Suppressor macrophage treated with lipopolysaccharide for 4 hours (primary cell): ENCODE measurements at regions not wholly inside any gene's neighbourhood (a gene's known extent, or its start where the extent isn't known, plus 50 kb on each side); places are given as distances from the start of the nearest gene placed in this dataset.
"Not testable (repeated sequence)": the region's sequence is repeated elsewhere in the genome, so short reads cannot be mapped to it uniquely, and the experiment has no call there.

Experiments used
- DNase-seq: peaks from one replicate; pipeline ENCODE4 v3.0.0-alpha.2; 2020

- DNase-seq = no peak
These were observed 207.5 kb downstream of the SLITRK5 start for GRCh38 chr13:87878706-87879105.

- DNase-seq = no peak
These were observed 213.7 kb downstream of the SLITRK5 start for GRCh38 chr13:87884884-87885283.

DNA sequence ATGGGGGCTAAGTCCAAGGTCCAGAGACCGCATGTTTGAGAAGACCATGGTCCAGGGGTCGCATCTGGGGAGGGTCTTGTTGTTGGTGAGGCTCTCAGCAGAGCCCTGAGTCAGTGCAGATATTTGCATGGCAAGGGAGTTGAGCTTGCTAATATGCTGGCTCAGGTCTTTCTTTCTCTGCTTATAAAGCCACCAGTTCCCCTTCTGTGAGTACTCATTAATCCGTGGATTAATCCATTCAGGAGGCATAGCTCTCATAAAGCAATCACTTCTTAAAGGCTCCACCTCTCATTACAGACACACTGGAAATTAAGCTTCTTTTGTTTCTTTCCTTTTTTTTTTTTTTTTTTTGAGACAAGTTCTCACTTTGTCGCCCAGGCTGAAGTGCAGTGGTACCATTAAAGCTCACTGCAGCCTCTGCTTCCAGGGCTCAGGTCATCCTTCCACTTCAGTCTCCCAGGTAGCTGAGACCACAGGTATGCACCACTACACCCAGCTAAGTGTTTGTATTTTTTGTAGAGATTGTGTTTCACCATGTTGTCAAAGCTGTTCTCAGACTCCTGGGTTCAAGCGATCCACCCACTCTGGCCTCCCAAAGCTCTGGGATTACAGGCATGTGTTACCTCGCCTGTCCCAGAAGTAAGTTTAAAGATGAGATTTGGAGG is 216.4 kb downstream of the SLITRK5 start:
- DNase-seq = no peak

- DNase-seq = no peak
These were observed 218.1 kb downstream of the SLITRK5 start for GRCh38 chr13:87889254-87889653.

DNA sequence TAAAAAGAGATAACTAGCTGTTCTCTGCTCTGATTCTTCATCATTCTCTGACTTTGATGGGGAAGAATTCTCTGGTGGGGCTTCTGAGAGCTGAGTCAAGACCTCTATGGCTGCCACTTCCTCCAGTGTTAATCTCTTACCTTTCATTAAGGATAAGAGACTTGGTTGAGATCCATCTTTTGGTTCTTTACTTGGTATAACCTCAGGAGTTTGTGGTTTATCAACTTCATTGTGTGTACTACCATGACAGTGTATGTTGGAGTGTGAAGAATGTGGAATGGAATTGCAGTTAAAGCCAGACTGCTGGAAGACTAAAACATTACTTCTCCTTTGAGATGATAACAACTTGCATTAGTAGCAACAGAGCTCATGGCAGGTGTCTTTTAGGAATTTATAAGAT is 222.0 kb downstream of the SLITRK5 start:
- no peak for DNase-seq

DNA sequence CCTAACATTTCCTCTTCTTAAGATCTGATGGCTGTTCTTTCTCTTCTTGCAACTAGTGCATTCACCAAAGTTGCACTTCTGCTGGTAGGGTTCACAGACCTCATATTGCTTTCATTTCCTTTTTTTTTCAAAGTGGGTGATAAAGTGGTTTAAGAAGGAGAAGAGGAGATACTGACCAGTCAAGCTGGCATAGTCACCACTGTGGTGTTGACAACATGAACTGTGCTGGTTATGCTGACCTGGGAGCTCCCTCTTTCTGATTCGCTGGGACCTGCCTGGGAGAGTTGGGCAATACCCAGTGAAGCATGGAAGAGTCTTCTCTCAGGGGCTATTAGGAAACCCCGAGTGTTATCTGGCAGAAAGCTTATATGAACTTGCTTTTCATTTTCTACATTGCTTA is 222.9 kb downstream of the SLITRK5 start:
- peak; percentile 30 for DNase-seq

DNA sequence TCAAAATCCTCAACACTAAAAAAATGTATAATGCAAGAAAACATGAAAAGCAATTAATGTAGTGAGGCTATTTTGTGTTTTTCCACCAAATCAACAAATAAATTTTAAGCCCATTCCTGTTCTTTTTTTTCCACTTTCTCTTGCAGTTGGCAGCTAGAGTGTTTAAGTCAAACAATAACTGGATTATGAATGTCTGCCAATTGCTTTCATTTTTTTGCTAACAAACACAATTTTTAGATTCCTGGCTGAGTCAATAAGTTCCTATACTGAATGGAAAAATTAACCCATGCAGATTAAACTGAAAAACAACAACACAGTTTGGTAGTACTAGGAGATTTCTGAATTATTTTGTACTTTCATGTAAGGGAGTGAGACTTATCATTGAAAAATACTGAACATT is 232.4 kb downstream of the SLITRK5 start:
- no peak for DNase-seq

DNA sequence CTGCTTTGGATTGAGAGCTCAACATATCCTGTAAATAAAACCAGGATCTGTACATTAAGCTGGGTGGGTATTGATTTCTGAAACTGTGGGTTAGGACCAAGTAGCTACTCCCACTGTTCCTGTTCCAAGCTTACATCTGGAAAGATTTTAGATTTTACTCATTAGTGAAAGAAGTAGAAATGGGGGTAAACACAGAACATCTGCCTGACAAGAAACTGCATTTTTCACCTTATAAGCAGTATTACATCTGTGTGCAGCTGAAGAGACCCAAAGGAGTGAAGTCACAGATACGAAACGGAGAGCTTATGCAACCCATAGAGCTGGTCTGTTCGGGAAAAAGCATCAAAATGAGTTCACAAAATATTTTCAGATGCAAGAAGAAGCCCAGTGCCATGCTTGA is 235.2 kb downstream of the SLITRK5 start:
- no peak for DNase-seq

DNA sequence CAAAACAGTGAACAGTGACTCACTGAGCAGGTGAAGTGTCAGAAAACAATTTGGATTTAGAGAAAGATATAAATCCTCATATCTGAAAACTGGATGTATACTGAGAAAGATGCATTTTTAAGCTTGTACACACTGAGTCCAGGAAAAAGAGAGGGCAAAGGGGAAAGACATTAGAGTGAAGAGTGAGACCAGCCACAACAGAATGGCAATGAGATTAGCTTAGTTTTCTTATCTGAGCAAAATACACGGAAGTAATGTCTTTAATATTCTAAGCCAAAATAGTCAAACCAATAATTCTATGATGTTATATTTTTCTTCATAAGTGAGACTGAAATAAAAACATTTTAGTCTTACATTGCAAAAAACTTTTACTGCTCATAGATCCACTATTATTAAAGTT is 236.0 kb downstream of the SLITRK5 start:
- DNase-seq = no peak

GRCh38 chr13:87919956-87920355 is 248.8 kb downstream of the SLITRK5 start:
- DNase-seq = no peak

DNA sequence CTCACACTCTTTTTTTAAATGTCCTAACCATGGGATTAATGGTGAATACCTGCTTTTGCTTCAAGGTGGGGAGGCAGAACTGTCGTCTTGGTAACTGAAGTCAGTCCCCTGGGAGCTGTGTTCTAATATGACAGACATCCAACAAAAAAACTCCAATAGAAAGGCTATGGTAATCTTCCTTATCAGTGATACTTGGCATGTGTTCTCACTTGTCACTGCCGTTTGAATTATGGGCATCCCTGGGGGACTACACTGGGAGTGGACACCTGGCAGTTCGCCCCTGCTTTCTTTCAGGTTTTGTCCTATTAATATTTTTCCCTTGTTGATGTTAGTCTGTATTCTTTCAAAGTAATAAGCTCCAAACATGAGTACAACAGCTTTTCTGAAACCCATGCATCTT is 252.6 kb downstream of the SLITRK5 start:
- DNase-seq = no peak

DNA sequence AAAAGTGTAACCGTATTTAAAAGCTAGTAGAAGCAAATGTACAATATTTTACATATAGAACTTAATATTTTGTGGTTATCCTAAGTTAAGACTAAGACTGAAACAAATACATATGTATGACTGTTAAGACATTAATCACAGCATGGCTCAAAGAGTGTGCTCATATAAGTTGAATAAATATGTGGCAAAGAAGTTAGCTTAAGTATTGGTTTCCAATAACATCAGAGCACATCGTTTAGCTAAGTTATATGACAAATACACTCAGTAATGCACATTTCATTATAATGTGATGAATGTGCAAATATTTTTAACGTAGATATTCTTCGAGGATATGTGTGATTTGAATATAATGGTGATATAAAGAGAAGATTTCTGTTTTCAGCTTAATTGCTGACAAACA is 253.8 kb downstream of the SLITRK5 start:
- no peak for DNase-seq

DNA sequence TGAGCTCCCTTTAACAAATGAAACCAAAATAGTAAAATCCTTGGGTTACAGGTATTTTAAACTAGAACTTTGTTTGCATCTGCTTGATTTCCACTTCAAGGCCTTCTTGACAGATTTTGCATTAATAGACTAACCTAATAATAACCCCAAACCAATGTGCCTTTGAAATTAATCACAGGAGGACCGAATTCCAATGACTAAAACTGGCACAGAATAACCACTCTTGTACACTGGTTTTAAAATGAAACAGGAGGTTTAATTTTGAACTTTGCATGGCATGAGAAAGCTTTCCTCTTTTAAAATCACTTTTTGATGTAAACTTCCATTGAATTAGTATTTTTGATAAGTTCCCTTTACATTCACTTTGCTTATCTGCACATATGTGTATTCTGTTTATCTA is 269.6 kb downstream of the SLITRK5 start:
- DNase-seq = no peak

- no peak for DNase-seq
These were observed 270.1 kb downstream of the SLITRK5 start for GRCh38 chr13:87941226-87941625.

GRCh38 chr13:87942205-87942604 is 271.0 kb downstream of the SLITRK5 start:
- DNase-seq = no peak

DNA sequence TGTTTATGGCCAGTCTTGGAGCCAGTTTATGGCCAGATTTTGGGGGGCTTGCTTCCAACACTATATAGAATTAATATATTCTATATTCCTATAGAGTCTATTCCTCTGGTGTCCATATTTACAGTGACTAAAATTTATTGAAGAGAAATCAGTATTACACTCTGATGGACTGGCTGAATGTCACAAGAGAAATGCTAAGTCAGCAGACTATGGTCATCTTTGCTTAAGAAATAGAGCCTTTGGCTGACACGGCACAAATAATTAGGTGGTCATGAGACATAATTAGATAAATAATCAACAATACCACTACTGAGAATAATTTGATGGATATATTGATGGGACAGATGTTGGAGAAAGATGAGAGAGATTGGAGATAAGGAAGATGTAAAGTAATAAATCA is 272.9 kb downstream of the SLITRK5 start:
- DNase-seq = no peak

- no peak for DNase-seq
These were observed 281.2 kb downstream of the SLITRK5 start for GRCh38 chr13:87952377-87952776.

DNA sequence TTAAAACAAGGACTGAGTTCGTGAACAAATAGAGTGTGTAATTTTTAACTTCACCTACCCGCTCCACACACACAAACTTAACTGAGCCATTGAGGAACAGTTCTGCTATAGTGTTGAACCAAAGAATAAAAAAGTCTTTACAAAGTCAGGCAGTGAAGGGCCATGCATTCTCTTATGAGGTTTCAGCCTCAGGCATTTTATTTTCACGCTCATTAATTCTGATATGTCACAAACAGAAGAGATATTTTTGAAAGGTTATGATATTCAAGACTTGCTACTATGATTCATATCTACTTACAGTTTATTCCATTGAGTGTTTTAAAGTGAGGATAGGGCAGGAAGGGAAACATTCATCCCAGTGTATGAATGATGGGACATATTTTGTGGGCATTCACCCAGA is 282.2 kb downstream of the SLITRK5 start:
- DNase-seq = no peak

DNA sequence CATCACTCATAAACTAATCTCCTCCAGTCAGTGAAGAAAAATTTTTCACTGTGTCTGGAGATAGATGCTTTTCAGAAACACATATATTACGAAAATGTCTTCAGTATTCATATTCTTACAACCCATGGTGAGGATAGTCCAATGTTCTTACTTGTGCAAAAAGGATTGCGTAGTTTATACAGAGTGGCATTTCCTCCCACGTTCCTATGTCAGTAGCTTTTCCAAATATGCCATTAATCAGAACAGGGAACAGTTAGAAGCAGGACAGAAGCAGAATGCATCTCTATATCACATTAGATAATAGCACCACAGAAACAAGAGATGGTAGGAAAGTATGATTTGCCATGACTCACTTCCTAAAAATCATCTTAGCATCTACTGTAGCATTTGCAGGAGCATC is 282.9 kb downstream of the SLITRK5 start:
- no peak for DNase-seq

- DNase-seq = no peak
These were observed 290.4 kb downstream of the SLITRK5 start for GRCh38 chr13:87961546-87961945.

DNA sequence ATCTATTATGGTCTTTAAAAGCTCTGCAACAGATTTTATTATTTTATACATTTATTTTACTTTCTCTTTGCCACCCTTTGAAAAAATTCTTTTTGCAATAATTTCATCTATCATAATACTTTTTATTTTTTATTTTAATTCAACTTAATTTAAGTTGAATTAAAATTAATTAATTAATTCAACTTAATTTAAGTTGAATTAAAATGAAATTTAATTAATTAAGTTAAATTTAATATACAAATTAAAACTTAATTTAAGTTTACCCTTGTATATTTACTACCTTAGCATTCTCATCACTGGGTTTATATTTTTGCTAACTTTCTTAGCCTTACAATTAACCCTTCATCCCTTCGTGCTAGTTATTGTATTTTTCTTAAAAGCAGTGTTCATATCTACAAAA is 301.4 kb downstream of the SLITRK5 start:
- DNase-seq = no peak

DNA sequence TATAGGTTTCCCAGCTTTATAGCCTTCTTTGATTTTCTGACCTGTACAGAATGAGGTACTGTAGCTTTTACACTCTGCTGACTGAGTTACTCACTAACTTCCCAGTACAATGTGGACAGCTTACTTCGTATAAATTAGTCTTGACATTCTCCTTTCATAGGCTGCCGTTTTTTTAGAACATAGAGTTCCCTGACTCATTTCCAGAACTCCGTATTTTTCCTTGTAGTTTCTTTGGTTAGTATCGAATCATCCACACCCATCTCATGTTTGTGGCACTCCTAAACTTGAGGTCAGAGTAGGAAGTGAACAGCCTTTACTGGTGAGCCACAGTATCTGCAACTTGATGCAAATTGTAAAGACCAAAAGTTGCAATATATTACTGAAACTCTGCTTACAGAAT is 303.9 kb downstream of the SLITRK5 start:
- DNase-seq = no peak

DNA sequence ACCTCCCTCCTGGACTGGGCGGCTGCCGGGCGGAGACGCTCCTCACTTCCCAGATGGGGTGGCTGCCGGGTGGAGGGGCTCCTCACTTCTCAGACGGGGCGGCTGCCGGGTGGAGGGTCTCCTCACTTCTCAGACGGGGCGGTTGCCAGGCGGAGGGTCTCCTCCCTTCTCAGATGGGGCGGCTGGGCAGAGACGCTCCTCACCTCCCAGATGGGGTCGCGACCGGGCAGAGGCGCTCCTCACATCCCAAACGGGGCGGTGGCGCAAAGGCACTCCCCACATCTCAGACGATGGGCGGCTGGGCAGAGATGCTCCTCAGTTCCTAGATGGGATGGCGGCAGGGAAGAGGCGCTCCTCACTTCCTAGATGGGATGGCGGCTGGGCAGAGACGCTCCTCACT is 305.5 kb downstream of the SLITRK5 start:
- not testable (repeated sequence) for DNase-seq

GRCh38 chr13:87981416-87981815 is 310.2 kb downstream of the SLITRK5 start:
- DNase-seq = no peak

DNA sequence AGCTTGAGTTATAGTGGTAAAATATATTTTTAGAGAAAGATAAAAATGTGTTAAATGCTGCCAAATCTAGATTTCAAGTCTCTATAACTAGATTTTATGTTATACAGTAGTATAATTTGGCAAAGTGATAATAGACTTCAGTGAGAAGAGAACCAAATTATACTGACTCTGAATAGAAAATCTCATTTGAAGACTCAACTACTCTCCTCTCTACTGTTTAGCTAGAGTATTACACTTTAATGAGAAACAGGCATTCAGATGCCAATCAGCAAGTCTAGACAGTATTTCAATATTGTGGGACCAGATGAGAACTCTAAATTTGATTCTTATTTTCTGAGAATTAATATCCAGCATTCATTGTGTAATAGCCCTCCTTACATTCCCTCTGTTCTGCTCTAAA is 311.2 kb downstream of the SLITRK5 start:
- DNase-seq = no peak
